GM23248 (cell line): ENCODE measurements at regions not wholly inside any gene's neighbourhood (a gene's known extent, or its start where the extent isn't known, plus 50 kb on each side); places are given as distances from the start of the nearest gene placed in this dataset.

Experiments used
- DNase-seq: peaks from one replicate; pipeline ENCODE4 v3.0.0-alpha.2; 2015
- H2AFZ ChIP-seq: fragments of 200-600 bp; sonication (generic); 2 replicates; pipeline ENCODE4 v1.6.1; 2016; ENCODE audit warnings: antibody characterized with exemption
- H3F3A ChIP-seq: fragments of 200-600 bp; sonication (generic); 2 replicates; pipeline ENCODE4 v1.6.1; 2016; ENCODE audit warnings: mild to moderate bottlenecking, antibody characterized with exemption, mixed run types; ENCODE audit not compliant: insufficient read depth
- H3K27ac ChIP-seq: fragments of 200-600 bp; sonication (generic); 2 replicates; pipeline ENCODE4 v1.5.1; 2016; ENCODE audit warnings: mild to moderate bottlenecking
- H3K27me3 ChIP-seq: fragments of 200-600 bp; sonication (generic); replicated peaks from 2 replicates; pipeline ENCODE4 v1.6.1; 2016; ENCODE audit warnings: mild to moderate bottlenecking; ENCODE audit not compliant: insufficient read depth
- H3K36me3 ChIP-seq: fragments of 200-600 bp; sonication (generic); 2 replicates; pipeline ENCODE4 v1.6.1; 2016; ENCODE audit warnings: low read depth, mild to moderate bottlenecking
- H3K4me1 ChIP-seq: fragments of 200-600 bp; sonication (generic); 2 replicates; pipeline ENCODE4 v1.6.1; 2016; ENCODE audit warnings: mild to moderate bottlenecking; ENCODE audit not compliant: insufficient read depth
- H3K4me2 ChIP-seq: fragments of 200-600 bp; sonication (generic); one replicate; pipeline ENCODE4 v1.6.1; 2016; ENCODE audit warnings: mild to moderate bottlenecking; ENCODE audit not compliant: unreplicated experiment
- H3K4me3 ChIP-seq: fragments of 200-600 bp; sonication (generic); 2 replicates; pipeline ENCODE4 v1.5.1; 2016; ENCODE audit warnings: mild to moderate bottlenecking
- H3K79me2 ChIP-seq: fragments of 200-600 bp; sonication (generic); 2 replicates; pipeline ENCODE4 v1.6.1; 2016; ENCODE audit warnings: mild to moderate bottlenecking; ENCODE audit not compliant: insufficient read depth
- H3K9ac ChIP-seq: fragments of 200-600 bp; sonication (generic); 2 replicates; pipeline ENCODE4 v1.6.1; 2016; ENCODE audit warnings: mild to moderate bottlenecking
- H3K9me2 ChIP-seq: fragments of 200-600 bp; sonication (generic); 2 replicates; pipeline ENCODE4 v1.6.1; 2016; ENCODE audit warnings: mixed run types, mild to moderate bottlenecking, moderate library complexity; ENCODE audit not compliant: insufficient read depth
- H3K9me3 ChIP-seq: fragments of 200-600 bp; sonication (generic); one replicate; pipeline ENCODE4 v1.6.1; 2017; ENCODE audit warnings: low read depth
- H4K20me1 ChIP-seq: fragments of 200-600 bp; sonication (generic); 2 replicates; pipeline ENCODE4 v1.6.0; 2016; ENCODE audit not compliant: insufficient read depth
- EZH2 ChIP-seq: fragments of 200-600 bp; sonication (generic); IDR thresholded peaks from 2 replicates; pipeline ENCODE4 v1.6.1; 2018; ENCODE audit warnings: antibody characterized with exemption, mild to moderate bottlenecking; ENCODE audit not compliant: insufficient read depth, poor library complexity, severe bottlenecking
- EZH2phosphoT487 ChIP-seq: fragments of 200-600 bp; sonication (generic); IDR thresholded peaks from 2 replicates; pipeline ENCODE4 v1.6.1; 2018; ENCODE audit warnings: antibody characterized with exemption, moderate library complexity, mild to moderate bottlenecking, low read depth; ENCODE audit not compliant: insufficient read depth
- WGBS, 2 experiments: methylation state at CpG; one replicate each; pipeline ENCODE4 v1.1.6; 2015 to 2017; ENCODE audit warnings: low lambda C conversion rate in 2 of 2, low coverage in 1 of 2; ENCODE audit errors: missing lambda C conversion rate in 2 of 2; 5-methylcytosine and 5-hydroxymethylcytosine counted together
- in situ Hi-C: fragments of 300-500 bp; cut with MboI; formaldehyde crosslinking; loops from 2 replicates; pipeline ENCODE4 v1.15.0; 2020

GRCh38 chr16:13426736-13427135 is 493.2 kb upstream of the ERCC4 start:
- no peaks in the 10 kb centered on the region for H3K36me3 ChIP-seq
- in situ Hi-C loops: no loop called here

GRCh38 chr16:13427943-13428342 is 492.0 kb upstream of the ERCC4 start:
- WGBS, 2 experiments: 4 to 9% methylated on average over 3 of the region's 3 CpGs
- in situ Hi-C loops: no loop called here
- H3K4me1 ChIP-seq: no peaks in the 10 kb centered on the region

More at GRCh38 chr16:13426736-13427135, 493.2 kb upstream of the ERCC4 start:
- no peak overlapping the region for H3K9ac ChIP-seq
- no peak overlapping the region for H3K4me2 ChIP-seq
- H3K27ac ChIP-seq: no peak overlapping the region
- H2AFZ ChIP-seq: no peak overlapping the region
- WGBS, 2 experiments: 51% methylated on average over 4 of the region's 4 CpGs
- DNase-seq: no peak
- no peaks in the 10 kb centered on the region for H3K9me2 ChIP-seq
- no peak overlapping the region for H3K4me3 ChIP-seq
- no peaks in the 10 kb centered on the region for H3K9me3 ChIP-seq
- no peaks in the 10 kb centered on the region for H3K79me2 ChIP-seq
- H4K20me1 ChIP-seq: no peaks in the 10 kb centered on the region
- H3K4me1 ChIP-seq: no peaks in the 10 kb centered on the region
- TF ChIP-seq EZH2 (no peak), EZH2phosphoT487 (no peak)
- no peaks in the 10 kb centered on the region for H3F3A ChIP-seq
- no peaks in the 10 kb centered on the region for H3K27me3 ChIP-seq

GRCh38 chr16:13429416-13429815 is 490.5 kb upstream of the ERCC4 start:
- Histone ChIP-seq H3K4me2 (no peak overlapping the region), H3K9me3 (no peaks in the 10 kb centered on the region), H3K9ac (no peak overlapping the region), H3K27me3 (no peaks in the 10 kb centered on the region), H3K9me2 (no peaks in the 10 kb centered on the region), H3K4me3 (no peak overlapping the region), H3K36me3 (no peaks in the 10 kb centered on the region), H2AFZ (no peak overlapping the region), H3K4me1 (no peaks in the 10 kb centered on the region), H3K79me2 (no peaks in the 10 kb centered on the region), H4K20me1 (no peaks in the 10 kb centered on the region), H3K27ac (no peak overlapping the region), H3F3A (no peaks in the 10 kb centered on the region)
- WGBS, 2 experiments: 11 to 12% methylated on average over 1 of the region's 1 CpG
- TF ChIP-seq EZH2: no peak
- TF ChIP-seq EZH2phosphoT487: no peak
- in situ Hi-C loops: no loop called here
- no peak for DNase-seq

More at GRCh38 chr16:13427943-13428342, 492.0 kb upstream of the ERCC4 start:
- no peak overlapping the region for H3K27ac ChIP-seq
- H3K36me3 ChIP-seq: no peaks in the 10 kb centered on the region
- no peaks in the 10 kb centered on the region for H4K20me1 ChIP-seq
- H3F3A ChIP-seq: no peaks in the 10 kb centered on the region
- no peak overlapping the region for H2AFZ ChIP-seq
- no peak for TF ChIP-seq EZH2
- TF ChIP-seq EZH2phosphoT487: no peak
- no peaks in the 10 kb centered on the region for H3K9me3 ChIP-seq
- no peaks in the 10 kb centered on the region for H3K27me3 ChIP-seq
- no peak overlapping the region for H3K9ac ChIP-seq
- H3K4me2 ChIP-seq: no peak overlapping the region
- H3K79me2 ChIP-seq: no peaks in the 10 kb centered on the region
- no peak overlapping the region for H3K4me3 ChIP-seq
- H3K9me2 ChIP-seq: no peaks in the 10 kb centered on the region
- no peak for DNase-seq

GRCh38 chr16:13435415-13435814 is 484.5 kb upstream of the ERCC4 start:
- Histone ChIP-seq H3K9ac (no peak overlapping the region), H4K20me1 (no peaks in the 10 kb centered on the region), H3K27me3 (no peaks in the 10 kb centered on the region), H3K9me3 (no peaks in the 10 kb centered on the region), H3K36me3 (no peaks in the 10 kb centered on the region), H3K4me2 (no peak overlapping the region), H2AFZ (no peak overlapping the region), H3K4me3 (no peak overlapping the region), H3K9me2 (no peaks in the 10 kb centered on the region), H3K79me2 (no peaks in the 10 kb centered on the region), H3K4me1 (no peaks in the 10 kb centered on the region), H3K27ac (no peak overlapping the region), H3F3A (no peaks in the 10 kb centered on the region)
- no peak for DNase-seq
- in situ Hi-C loops: no loop called here
- whole genome bisulfite sequencing, 2 experiments: 10 to 14% methylated on average over 1 of the region's 1 CpG
- TF ChIP-seq EZH2 (no peak), EZH2phosphoT487 (no peak)

- Histone ChIP-seq H3K27ac (no peak overlapping the region), H3F3A (no peaks in the 10 kb centered on the region), H3K4me1 (no peaks in the 10 kb centered on the region), H3K9ac (no peak overlapping the region), H3K79me2 (no peaks in the 10 kb centered on the region), H3K9me2 (no peaks in the 10 kb centered on the region), H3K9me3 (no peaks in the 10 kb centered on the region), H4K20me1 (no peaks in the 10 kb centered on the region), H3K36me3 (no peaks in the 10 kb centered on the region), H3K4me2 (no peak overlapping the region), H3K27me3 (no peaks in the 10 kb centered on the region), H2AFZ (no peak overlapping the region), H3K4me3 (no peak overlapping the region)
- no peak for DNase-seq
- in situ Hi-C loops: no loop called here
- 4 to 6% methylated on average over 3 of the region's 3 CpGs for WGBS, 2 experiments
- no peak for TF ChIP-seq EZH2
- no peak for TF ChIP-seq EZH2phosphoT487
Observed at GRCh38 chr16:13435873-13436474, 484.0 kb upstream of the ERCC4 start.
